Activated effector memory CD4-positive, alpha-beta T cell treated with Interleukin-2 at 50 U/mL for 16 hours (primary cell): ENCODE measurements at regions not wholly inside any gene's neighbourhood (a gene's known extent, or its start where the extent isn't known, plus 50 kb on each side); places are given as distances from the start of the nearest gene placed in this dataset.
"Not testable (repeated sequence)": the region's sequence is repeated elsewhere in the genome, so short reads cannot be mapped to it uniquely, and the experiment has no call there.

Experiments
- DNase-seq: peaks from one replicate; pipeline ENCODE4 v3.0.0-alpha.2; 2020

DNA sequence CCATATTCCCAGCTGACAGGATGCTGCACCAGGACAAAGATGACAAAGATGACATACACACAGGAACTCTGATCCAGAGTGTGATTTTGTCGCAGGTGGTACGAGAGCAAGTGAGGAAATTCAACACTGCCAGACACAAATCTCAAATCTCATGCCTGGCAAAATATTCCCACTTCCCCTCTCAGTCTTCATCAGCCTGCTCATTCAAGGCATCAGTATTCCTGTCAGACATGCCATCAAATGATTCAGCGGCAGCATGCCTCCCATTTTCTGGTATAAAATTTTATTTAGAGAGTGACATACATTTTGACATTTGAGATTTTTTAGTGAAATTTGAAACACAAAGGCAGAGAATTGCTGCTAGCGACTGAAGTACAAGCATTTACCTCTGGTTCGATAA is 228.1 kb upstream of the LMCD1 start:
- no peak for DNase-seq

- DNase-seq, result no peak
Measured at GRCh38 chr3:8276056-8276455, 225.6 kb upstream of the LMCD1 start.

DNA sequence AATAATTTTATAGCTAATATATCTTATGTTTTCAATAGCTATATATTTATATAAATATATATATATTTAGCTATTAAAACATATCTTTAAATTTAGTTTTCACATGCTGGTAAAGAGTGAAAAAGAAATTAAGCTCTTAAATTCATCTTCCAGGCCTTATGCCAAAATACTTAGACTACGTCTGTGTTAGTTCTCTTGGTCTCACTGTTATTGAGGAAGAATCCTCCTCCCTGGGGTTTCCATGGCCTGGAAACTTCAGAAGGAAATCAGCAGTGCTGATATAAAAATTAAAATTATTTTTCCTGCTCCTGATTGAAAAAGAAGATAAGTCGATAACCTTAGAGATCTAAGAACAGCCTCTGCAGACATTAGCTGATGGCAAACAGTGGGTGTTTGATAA is 225.1 kb upstream of the LMCD1 start:
- no peak for DNase-seq

- DNase-seq, result no peak
Measured at GRCh38 chr3:8278448-8278847, 223.2 kb upstream of the LMCD1 start.

GRCh38 chr3:8279476-8279875 is 222.1 kb upstream of the LMCD1 start:
- no peak for DNase-seq

DNA sequence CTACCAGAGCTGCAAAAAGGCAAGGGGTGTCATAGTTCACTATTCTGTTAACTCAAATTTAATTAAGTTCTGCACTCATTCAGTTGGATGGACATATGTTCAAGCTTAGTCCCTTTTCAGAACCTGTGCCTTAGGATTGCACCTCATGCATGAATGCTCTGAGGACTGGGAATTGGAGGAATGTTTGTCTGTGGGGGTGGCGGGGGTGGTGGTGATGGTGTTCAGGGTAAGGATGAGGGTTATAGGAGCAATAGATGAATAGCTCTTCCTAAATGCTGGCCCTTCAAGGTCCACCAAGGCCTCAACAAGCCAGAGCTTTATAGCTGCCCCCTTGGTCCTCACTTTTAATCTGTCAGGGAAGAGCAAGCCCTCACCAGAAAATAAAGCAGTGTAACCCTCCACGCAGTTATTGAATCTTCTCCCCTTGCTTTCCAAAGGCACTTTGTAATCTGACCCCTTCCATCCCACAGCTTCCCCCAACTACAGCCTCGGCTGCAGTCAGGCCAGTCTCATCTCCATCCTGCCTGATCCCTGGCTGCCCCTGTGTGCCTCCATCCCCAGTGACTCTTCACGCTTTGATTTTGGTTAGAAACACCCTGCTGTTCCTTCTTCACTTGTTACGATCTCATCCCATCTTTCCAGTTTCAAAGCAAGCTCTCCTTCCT is 221.6 kb upstream of the LMCD1 start:
- no peak for DNase-seq

DNA sequence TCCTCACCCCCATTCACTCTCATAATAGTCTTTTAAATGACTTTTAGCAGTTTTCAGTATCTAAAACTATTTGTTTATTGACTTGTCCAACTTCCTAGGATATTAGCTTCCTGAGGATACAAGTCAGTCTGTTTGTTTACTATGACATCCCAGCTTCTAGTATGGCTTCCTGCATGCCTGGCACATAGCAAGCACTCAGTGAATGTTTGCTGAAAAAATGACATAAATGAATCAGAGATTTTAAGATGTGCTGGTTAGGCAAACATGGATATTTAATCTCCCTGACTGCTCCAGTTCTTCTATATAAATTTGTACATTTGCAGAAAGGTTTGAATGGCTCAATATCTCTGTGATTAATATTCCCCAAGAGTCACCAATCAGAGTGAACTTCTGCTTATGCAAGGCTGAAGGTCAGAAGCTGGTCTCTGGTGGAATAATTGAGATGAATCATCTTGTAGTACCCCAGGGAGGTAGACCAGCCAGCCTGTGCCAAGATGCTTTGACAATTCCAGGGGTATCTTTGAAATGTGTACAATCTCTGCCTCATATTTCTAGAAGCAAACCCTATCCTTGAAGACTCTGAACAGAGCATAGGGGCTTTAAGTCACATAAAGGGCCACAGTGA is 219.0 kb upstream of the LMCD1 start:
- no peak for DNase-seq

DNA sequence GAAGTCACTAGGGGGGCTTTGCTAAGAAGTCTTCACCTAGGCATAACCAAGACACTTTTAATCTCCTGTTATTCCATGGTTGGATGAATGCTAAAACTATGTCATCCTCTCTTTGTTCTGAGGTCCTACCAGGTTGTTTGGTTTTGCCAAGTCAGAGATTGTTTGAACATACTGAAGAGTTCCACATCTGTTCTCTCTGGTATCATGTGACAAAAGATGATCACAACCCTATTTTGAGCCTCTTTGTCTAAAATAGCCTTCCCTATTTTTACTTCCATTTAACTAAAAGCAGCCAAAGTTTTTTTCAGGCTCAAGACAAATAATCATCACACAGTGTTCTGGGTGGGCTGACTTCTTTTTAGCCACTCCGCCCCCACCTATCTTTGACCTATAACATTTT is 218.4 kb upstream of the LMCD1 start:
- DNase-seq, result no peak

DNA sequence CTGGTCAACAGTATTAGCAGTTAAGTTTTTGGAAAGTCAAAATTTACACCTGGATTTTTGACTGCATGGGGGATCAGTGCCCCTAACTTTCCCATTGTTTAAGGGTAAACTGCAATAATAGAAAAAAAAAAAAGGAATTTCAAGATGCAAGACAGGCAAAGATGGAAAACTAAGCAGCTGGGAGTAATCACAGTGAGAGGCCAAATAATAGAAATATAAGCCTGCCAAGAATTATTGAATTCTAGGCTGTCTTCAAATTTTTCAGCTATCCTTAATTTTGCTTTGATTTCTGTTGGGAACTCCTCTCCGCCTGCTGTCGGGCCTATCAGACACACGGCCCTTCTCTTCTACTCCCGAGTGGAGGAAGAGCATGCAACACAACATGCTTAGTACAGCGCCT is 215.5 kb upstream of the LMCD1 start:
- DNase-seq, result no peak

DNA sequence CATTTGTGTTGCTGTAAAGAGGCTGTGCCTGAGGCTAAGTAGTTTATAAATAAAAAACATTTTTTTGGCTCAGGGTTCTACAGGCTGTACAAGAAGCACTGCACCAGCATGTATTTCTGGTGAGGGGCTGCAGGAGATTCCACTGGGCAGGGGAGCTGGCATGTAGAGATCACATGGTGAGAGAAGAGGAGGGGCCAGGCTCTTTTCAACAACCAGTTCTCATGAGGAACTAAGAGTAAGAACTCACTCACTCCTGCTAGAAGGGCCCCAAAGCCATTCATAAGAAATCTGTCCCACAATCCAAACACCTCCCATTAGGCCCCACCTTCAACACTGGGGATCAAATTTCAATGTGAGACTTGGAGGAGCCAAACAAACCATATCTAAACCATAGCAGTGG is 214.9 kb upstream of the LMCD1 start:
- no peak for DNase-seq

GRCh38 chr3:8290611-8291010 is 211.0 kb upstream of the LMCD1 start:
- DNase-seq, result no peak

DNA sequence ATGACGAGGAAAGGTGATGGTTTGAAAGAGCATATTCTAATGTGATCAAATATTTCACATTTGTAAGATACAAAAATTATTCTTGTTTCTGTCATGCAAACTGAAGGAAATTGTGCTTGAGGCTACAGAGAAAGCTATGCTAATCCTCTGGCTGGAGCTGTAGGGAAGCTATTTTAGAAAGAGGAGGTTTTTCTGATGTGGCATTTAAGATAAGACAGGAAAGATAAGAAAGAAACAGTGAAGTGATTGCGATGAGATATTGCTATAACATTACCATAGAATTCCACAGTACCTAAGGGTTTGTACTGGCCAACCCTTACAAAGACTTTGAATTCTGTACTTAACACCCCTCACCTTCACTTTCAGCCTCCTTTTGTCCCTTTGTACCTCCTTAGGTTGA is 205.2 kb upstream of the LMCD1 start:
- no peak for DNase-seq

- no peak for DNase-seq
Measured at GRCh38 chr3:8298021-8298954, 203.3 kb upstream of the LMCD1 start.

DNA sequence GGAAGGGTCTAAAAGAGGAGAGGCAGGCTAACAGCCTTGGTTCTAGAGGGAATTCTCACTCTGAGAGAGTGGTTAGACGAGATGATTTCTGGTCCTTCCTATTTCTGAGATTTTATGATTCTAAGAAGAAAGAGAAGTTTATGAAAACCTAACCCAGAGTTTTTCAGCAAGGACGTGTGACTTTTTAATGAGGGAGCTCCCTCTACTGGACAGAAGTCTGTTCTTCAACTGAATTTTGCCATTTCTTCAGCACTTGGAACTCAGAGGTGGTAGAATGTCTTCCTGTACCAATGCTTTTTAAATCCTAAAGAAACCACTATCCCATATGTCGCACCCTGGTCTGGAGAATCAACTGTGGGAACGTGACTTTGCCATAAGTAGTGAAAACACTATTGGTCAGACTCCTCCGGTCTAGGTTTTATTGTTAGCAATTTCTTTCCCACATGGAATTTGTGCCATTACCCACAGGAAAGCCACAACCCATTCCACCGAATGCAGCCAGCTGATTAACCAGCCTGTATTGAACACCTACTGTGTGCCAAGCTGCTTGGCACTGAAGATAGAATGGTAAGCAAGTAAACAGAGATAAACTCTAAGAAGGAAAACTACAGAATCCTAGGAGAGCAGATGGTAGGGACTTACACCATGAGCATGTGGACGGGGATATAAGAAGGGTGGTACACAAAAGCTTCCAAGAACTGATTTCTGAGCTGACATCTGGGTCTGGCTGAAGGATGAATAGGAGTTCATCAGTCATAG is 199.5 kb upstream of the LMCD1 start:
- DNase-seq, result no peak

- DNase-seq, result no peak
Measured at GRCh38 chr3:8303466-8303865, 198.2 kb upstream of the LMCD1 start.

GRCh38 chr3:8305371-8305770 is 196.3 kb upstream of the LMCD1 start:
- DNase-seq, result no peak

GRCh38 chr3:8307545-8308110 is 194.0 kb upstream of the LMCD1 start:
- DNase-seq, result no peak

DNA sequence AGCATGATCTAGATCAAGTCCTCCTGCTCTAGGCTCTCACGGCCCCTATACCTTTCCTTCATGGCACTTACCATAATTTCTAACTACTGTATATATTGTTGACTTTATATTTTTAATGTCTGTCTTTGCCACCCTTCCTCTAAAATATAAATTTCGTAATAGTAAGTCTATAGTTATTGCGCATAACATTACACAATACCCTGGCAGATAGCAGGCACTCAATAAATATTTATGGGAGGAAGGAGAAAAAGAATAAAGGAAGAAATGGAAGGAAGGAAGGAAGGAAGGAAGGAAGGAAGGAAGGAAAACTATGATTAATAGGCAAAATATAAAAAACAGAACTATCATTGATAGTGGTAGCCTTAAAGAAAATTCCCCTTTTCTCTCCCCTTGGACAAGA is 190.3 kb upstream of the LMCD1 start:
- no peak for DNase-seq

- DNase-seq, result no peak
Measured at GRCh38 chr3:8312685-8313084, 188.9 kb upstream of the LMCD1 start.

DNA sequence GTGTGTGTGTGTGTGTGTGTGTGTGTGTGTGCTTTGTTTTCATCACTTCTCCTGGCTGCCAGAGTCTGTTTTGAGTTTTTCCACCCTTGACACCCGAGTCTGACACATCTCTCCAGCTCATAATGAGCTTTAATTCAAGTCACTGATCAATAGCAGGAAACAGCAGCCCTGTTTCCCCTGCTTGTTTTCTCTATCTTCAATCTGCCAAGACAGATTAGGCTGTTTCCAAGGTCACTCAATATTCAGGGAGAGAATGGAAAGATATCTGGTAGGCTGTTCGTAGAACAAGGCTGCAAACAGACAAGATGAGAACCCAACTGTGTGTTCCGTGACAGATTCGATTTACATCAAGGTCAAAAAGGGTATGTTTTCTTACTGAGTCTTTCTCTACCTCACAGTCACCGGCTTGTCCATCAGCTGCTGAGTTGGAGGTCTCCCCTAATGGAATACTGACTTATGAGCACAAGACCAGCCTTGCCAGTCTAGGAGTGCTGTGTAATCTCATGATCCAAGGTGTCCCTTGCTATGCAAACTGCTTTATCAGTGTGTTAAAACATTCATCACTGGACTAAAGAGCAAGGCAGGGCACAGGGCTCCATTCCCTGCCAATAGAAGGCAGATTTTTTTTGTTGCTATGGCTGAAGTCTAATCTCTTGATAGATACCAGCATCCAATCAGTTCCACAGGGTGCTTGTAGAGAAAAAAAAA is 187.9 kb upstream of the LMCD1 start:
- DNase-seq, result no peak

- not testable (repeated sequence) for DNase-seq
Measured at GRCh38 chr3:8315526-8315925, 186.1 kb upstream of the LMCD1 start.
